HepG2 (cell line): ENCODE measurements at regions not wholly inside any gene's neighbourhood (a gene's known extent, or its start where the extent isn't known, plus 50 kb on each side); places are given as distances from the start of the nearest gene placed in this dataset.

ENCODE experiments used
- ATAC-seq: fragments of 200-7000 bp; cut with Tn5 transposase; 3 replicates; pipeline ENCODE4 v1.9.1; 2020; ENCODE audit warnings: mild to moderate bottlenecking, moderate library complexity
- BruUV-seq: library from RNA; stranded (reverse); fragments of 400-500 nt; replicated peaks from 2 replicates; lab custom pipeline; 2021; lab: Mats Ljungman, UMichigan
- CTCF ChIA-PET: fragments of 300-600 bp; formaldehyde crosslinking; extraction: SDS; loops from one replicate; lab custom pipeline; 2021; ENCODE audit warnings: low total read pairs, inconsistent platforms, low intra/inter-chr PET ratio; lab: Yijun Ruan, JAX
- POLR2A ChIA-PET: fragments of 350-600 bp; sonication (Branson Sonifier 250); formaldehyde crosslinking; loops from one replicate; lab custom pipeline; 2020; ENCODE audit warnings: antibody characterized with exemption, inconsistent platforms; lab: Yijun Ruan, JAX
- DNase-seq: peaks from one replicate; pipeline ENCODE4 v3.0.0-alpha.2; 2015; ENCODE audit warnings: low spot score
- FAIRE-seq: peaks from 3 replicates; lab custom pipeline; 2011; peaks lifted over from hg19 to GRCh38; lab: Jason Lieb, UNC
- H2AFZ ChIP-seq: one replicate; pipeline ENCODE4 v1.6.1; 2011; ENCODE audit warnings: low read length, inconsistent platforms
- H3K27ac ChIP-seq: fragments of 300-600 bp; 3 replicates; pipeline ENCODE4 v1.8.0; 2011; ENCODE audit warnings: mixed run types, mild to moderate bottlenecking, mixed read lengths, low read length, inconsistent platforms; ENCODE audit not compliant: insufficient read depth; ENCODE audit errors: extremely low read length
- H3K27me3 ChIP-seq, 2 experiments: fragments of 200-600 bp in 1 of 2; 2 replicates in 1 of 2; 3 replicates in 1 of 2; pipeline versions ENCODE4 v1.6.0 to v1.8.0; 2011; ENCODE audit warnings: low read length in 2 of 2, mild to moderate bottlenecking in 2 of 2, moderate library complexity in 2 of 2, inconsistent platforms in 1 of 2; ENCODE audit not compliant: insufficient read depth in 2 of 2, control insufficient read depth in 1 of 2
- H3K36me3 ChIP-seq, 2 experiments: fragments of 200-600 bp in 1 of 2; replicated peaks in 1 of 2; 2 replicates in 1 of 2; 3 replicates in 1 of 2; pipeline versions ENCODE4 v1.5.1 to v1.8.0; 2011; ENCODE audit warnings: low read length in 2 of 2, inconsistent platforms in 1 of 2; ENCODE audit not compliant: insufficient read depth in 2 of 2, control insufficient read depth in 1 of 2
- H3K4me1 ChIP-seq: 2 replicates; pipeline ENCODE4 v1.5.1; 2012; ENCODE audit warnings: low read length, inconsistent platforms; ENCODE audit not compliant: insufficient read depth
- H3K4me2 ChIP-seq: 2 replicates; pipeline ENCODE4 v1.6.0; 2011; ENCODE audit warnings: low read depth, low read length, inconsistent platforms
- H3K4me3 ChIP-seq, 3 experiments: fragments of 200-600 bp in 1 of 3; sonication (generic), shearing (Covaris generic) in 1 of 3; replicated peaks in 1 of 3; 2 replicates each; pipeline ENCODE4 v1.5.1; 2011 to 2016; ENCODE audit warnings: low read length in 3 of 3, inconsistent platforms in 2 of 3, low read depth in 2 of 3, mild to moderate bottlenecking in 2 of 3, control low read depth in 1 of 3, mixed read lengths in 1 of 3; ENCODE audit not compliant: insufficient read depth in 1 of 3
- H3K79me2 ChIP-seq: one replicate; pipeline ENCODE4 v1.6.1; 2011; ENCODE audit warnings: low read length, inconsistent platforms; ENCODE audit not compliant: insufficient read depth
- H3K9ac ChIP-seq: 2 replicates; pipeline ENCODE4 v1.6.0; 2011; ENCODE audit warnings: mild to moderate bottlenecking, low read depth, low read length, inconsistent platforms; ENCODE audit not compliant: insufficient read depth
- H3K9me3 ChIP-seq: 2 replicates; pipeline ENCODE4 v1.5.1; 2012; ENCODE audit warnings: mild to moderate bottlenecking, low read length
- H4K20me1 ChIP-seq: 2 replicates; pipeline ENCODE4 v1.6.0; 2011; ENCODE audit warnings: inconsistent platforms, mild to moderate bottlenecking, low read length, moderate library complexity; ENCODE audit not compliant: insufficient read depth
- ARID4A ChIP-seq: sonication (generic); formaldehyde crosslinking; IDR thresholded peaks from 2 replicates; pipeline ENCODE4 v1.5.0; 2020; ENCODE audit warnings: mild to moderate bottlenecking, missing genetic modification reagents, borderline replicate concordance
- GPN1 ChIP-seq: sonication (generic); formaldehyde crosslinking; IDR thresholded peaks from 2 replicates; pipeline ENCODE4 v1.5.1; 2020; ENCODE audit warnings: missing genetic modification reagents, borderline replicate concordance
- NFIB ChIP-seq: sonication (generic); formaldehyde crosslinking; IDR thresholded peaks from 2 replicates; pipeline ENCODE4 v1.9.0; 2021; ENCODE audit warnings: missing genetic modification reagents, mild to moderate bottlenecking, borderline replicate concordance
- PLSCR1 ChIP-seq: sonication (generic); formaldehyde crosslinking; IDR thresholded peaks from 2 replicates; pipeline ENCODE4 v1.5.0; 2020; ENCODE audit warnings: missing genetic modification reagents, mild to moderate bottlenecking, borderline replicate concordance
- SP5 ChIP-seq: IDR thresholded peaks from 2 replicates; pipeline ENCODE4 v1.6.1; 2016; ENCODE audit warnings: low read depth, borderline replicate concordance
- SSRP1 ChIP-seq: IDR thresholded peaks from 2 replicates; pipeline ENCODE4 v1.6.1; 2016; ENCODE audit warnings: control low read depth
- TAF15 ChIP-seq: fragments of 200-400 bp; formaldehyde crosslinking; IDR thresholded peaks from one replicate; pipeline ENCODE4 v1.6.1; 2018; ENCODE audit warnings: mild to moderate bottlenecking, low read depth, low read length; ENCODE audit not compliant: poor library complexity, severe bottlenecking
- ZNF598 ChIP-seq: sonication (generic); formaldehyde crosslinking; IDR thresholded peaks from 2 replicates; pipeline ENCODE4 v1.5.1; 2020; ENCODE audit warnings: mild to moderate bottlenecking, missing genetic modification reagents, borderline replicate concordance
- ZNF7 ChIP-seq: IDR thresholded peaks from 2 replicates; pipeline ENCODE4 v1.6.1; 2016; ENCODE audit warnings: missing biosample characterization, missing genetic modification reagents
- in situ Hi-C: cut with HindIII; loops from 2 replicates; pipeline ENCODE4 v1.10.0; 2017; ENCODE audit warnings: low pct_unique_long_range_greater_than_20kb; ENCODE audit not compliant: extremely low pct_ligation_motif_present
- intact Hi-C: fragments of 100-400 bp; cut with micrococcal nuclease; formaldehyde crosslinking; loops from one replicate; pipeline ENCODE4 v1.10.0; 2022; ENCODE audit not compliant: unreplicated experiment
- TF ChIP-seq, protein P1 (sequence below): sonication (generic); formaldehyde crosslinking; IDR thresholded peaks from 2 replicates; pipeline ENCODE4 v1.5.0; 2020; ENCODE audit warnings: mild to moderate bottlenecking, missing genetic modification reagents
- TF ChIP-seq, protein P2 (sequence below): sonication (generic); formaldehyde crosslinking; IDR thresholded peaks from 2 replicates; pipeline ENCODE4 v1.9.0; 2021; ENCODE audit warnings: missing genetic modification reagents, mild to moderate bottlenecking, borderline replicate concordance

- ATAC-seq (no peak), DNase-seq (no peak), FAIRE-seq (no peak)
- no peaks in the 10 kb centered on the region for H3K9me3 ChIP-seq
- no peak overlapping the region for H3K27ac ChIP-seq
- H4K20me1 ChIP-seq, result no peaks in the 10 kb centered on the region
- ChIA-PET CTCF (no interaction called here), POLR2A (no interaction called here)
- in situ Hi-C loops (no loop called here), intact Hi-C loops (no loop called here)
- no peak overlapping the region for H3K9ac ChIP-seq
- no peak overlapping the region for H2AFZ ChIP-seq
- H3K4me3 ChIP-seq, result no peak overlapping the region
- no peaks in the 10 kb centered on the region for H3K27me3 ChIP-seq
- H3K36me3 ChIP-seq, result no peaks in the 10 kb centered on the region
- no peaks in the 10 kb centered on the region for H3K4me1 ChIP-seq
- H3K4me2 ChIP-seq, result no peak overlapping the region
- no peak for TF ChIP-seq PLSCR1 (CRISPR knock-in tag)
- no peak for TF ChIP-seq GPN1
- TF ChIP-seq, protein P1, sequence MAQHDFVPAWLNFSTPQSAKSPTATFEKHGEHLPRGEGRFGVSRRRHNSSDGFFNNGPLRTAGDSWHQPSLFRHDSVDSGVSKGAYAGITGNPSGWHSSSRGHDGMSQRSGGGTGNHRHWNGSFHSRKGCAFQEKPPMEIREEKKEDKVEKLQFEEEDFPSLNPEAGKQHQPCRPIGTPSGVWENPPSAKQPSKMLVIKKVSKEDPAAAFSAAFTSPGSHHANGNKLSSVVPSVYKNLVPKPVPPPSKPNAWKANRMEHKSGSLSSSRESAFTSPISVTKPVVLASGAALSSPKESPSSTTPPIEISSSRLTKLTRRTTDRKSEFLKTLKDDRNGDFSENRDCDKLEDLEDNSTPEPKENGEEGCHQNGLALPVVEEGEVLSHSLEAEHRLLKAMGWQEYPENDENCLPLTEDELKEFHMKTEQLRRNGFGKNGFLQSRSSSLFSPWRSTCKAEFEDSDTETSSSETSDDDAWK (CRISPR knock-in tag), result no peak
- no peak for TF ChIP-seq NFIB (CRISPR knock-in tag)
- TF ChIP-seq ZNF598 (CRISPR knock-in tag), result no peak
- TF ChIP-seq SSRP1 (CRISPR knock-in tag), result no peak
- TF ChIP-seq, protein P2, sequence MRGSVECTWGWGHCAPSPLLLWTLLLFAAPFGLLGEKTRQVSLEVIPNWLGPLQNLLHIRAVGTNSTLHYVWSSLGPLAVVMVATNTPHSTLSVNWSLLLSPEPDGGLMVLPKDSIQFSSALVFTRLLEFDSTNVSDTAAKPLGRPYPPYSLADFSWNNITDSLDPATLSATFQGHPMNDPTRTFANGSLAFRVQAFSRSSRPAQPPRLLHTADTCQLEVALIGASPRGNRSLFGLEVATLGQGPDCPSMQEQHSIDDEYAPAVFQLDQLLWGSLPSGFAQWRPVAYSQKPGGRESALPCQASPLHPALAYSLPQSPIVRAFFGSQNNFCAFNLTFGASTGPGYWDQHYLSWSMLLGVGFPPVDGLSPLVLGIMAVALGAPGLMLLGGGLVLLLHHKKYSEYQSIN (CRISPR knock-in tag), result no peak
- no peak for TF ChIP-seq ARID4A (CRISPR knock-in tag)
- TF ChIP-seq ZNF7, result no peak
- TF ChIP-seq SP5 (CRISPR knock-in tag), result no peak
- TF ChIP-seq TAF15, result no peak
- BruUV-seq, result no TSS peak
- H3K79me2 ChIP-seq, result no peaks in the 10 kb centered on the region
Observed at GRCh38 chr12:86608638-86609037, 352.4 kb upstream of the MGAT4C start.
